Mammary epithelial cell (primary cell): ENCODE measurements at regions not wholly inside any gene's neighbourhood (a gene's known extent, or its start where the extent isn't known, plus 50 kb on each side); places are given as distances from the start of the nearest gene placed in this dataset.

ENCODE experiments used
- EZH2 ChIP-seq: IDR thresholded peaks from 2 replicates; pipeline ENCODE4 v1.6.1; 2012; ENCODE audit warnings: low read length, inconsistent platforms, borderline replicate concordance
- TF ChIP-seq, protein P1 (sequence below), 2 donors: IDR thresholded peaks in 1 of 2; conservative IDR thresholded peaks in 1 of 2; 2 replicates each; pipeline ENCODE4 v1.5.1; 2011 to 2012; ENCODE audit warnings: inconsistent platforms in 2 of 2, low read length in 2 of 2, mild to moderate bottlenecking in 2 of 2, control low read depth in 1 of 2, low read depth in 1 of 2; ENCODE audit not compliant: insufficient read depth in 1 of 2; ENCODE audit errors: extremely low read depth in 1 of 2

DNA sequence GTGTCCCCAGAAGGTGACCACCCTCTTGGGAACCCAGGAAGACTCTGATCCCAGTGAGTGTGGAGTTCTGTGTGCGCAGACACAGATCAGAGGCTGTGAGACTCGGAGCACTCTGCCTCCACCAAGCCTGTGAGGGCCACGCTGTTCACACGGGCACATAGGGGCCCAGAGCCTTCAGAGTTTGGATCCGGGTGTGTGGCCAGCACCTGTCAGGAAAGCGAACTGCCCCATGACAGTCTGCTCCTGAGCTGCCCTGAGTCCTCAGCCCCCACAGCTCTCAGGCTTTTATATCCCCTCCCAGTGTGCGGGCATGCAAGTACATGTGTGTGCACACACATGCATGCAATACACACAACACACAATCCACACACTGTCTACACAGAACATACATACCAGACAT, 161.8 kb upstream of the IRX2 start:
- TF ChIP-seq, protein P1, sequence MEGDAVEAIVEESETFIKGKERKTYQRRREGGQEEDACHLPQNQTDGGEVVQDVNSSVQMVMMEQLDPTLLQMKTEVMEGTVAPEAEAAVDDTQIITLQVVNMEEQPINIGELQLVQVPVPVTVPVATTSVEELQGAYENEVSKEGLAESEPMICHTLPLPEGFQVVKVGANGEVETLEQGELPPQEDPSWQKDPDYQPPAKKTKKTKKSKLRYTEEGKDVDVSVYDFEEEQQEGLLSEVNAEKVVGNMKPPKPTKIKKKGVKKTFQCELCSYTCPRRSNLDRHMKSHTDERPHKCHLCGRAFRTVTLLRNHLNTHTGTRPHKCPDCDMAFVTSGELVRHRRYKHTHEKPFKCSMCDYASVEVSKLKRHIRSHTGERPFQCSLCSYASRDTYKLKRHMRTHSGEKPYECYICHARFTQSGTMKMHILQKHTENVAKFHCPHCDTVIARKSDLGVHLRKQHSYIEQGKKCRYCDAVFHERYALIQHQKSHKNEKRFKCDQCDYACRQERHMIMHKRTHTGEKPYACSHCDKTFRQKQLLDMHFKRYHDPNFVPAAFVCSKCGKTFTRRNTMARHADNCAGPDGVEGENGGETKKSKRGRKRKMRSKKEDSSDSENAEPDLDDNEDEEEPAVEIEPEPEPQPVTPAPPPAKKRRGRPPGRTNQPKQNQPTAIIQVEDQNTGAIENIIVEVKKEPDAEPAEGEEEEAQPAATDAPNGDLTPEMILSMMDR (conservative IDR thresholded peaks at IDR 0.05 in 1 of 2, IDR thresholded peaks at IDR 0.05 in 1 of 2; ENCODE audit: extremely low read depth in 1 of 2, insufficient read depth in 1 of 2, low read depth in 1 of 2, low read length in 2 of 2) = no peak
- TF ChIP-seq EZH2 = no peak
